Endometrium (tissue), 2 donors: ENCODE measurements at regions not wholly inside any gene's neighbourhood (a gene's known extent, or its start where the extent isn't known, plus 50 kb on each side); places are given as distances from the start of the nearest gene placed in this dataset.

ENCODE experiments used
- FAIRE-seq: peaks from 2 replicates; lab custom pipeline; 2012; peaks lifted over from hg19 to GRCh38; lab: Jason Lieb, UNC
- donor health status: control.
- donor health status: control.

- FAIRE-seq, result no peak
These were observed 70.1 kb upstream of the STARD4 start for GRCh38 chr5:111582451-111582850.

GRCh38 chr5:111580956-111581355 is 68.6 kb upstream of the STARD4 start:
- FAIRE-seq, result no peak

- no peak for FAIRE-seq
These were observed 62.0 kb upstream of the STARD4 start for GRCh38 chr5:111574311-111574710.

GRCh38 chr5:111572561-111572960 is 60.2 kb upstream of the STARD4 start:
- no peak for FAIRE-seq

GRCh38 chr5:111563031-111563822 is 50.9 kb upstream of the STARD4 start:
- no peak for FAIRE-seq

GRCh38 chr5:111562561-111562960 is 50.2 kb upstream of the STARD4 start:
- no peak for FAIRE-seq
